B cell (primary cell): ENCODE measurements at regions not wholly inside any gene's neighbourhood (a gene's known extent, or its start where the extent isn't known, plus 50 kb on each side); places are given as distances from the start of the nearest gene placed in this dataset.

Experiments
- EZH2 ChIP-seq: IDR thresholded peaks from 2 replicates; pipeline ENCODE4 v1.6.1; 2012; ENCODE audit warnings: borderline replicate concordance, low read depth, mild to moderate bottlenecking, moderate library complexity, low read length; ENCODE audit not compliant: insufficient read depth, poor library complexity, severe bottlenecking
- TF ChIP-seq, protein P1 (sequence below): fragments of 200-600 bp; IDR thresholded peaks from one replicate; pipeline ENCODE4 v1.8.0; 2022; ENCODE audit warnings: antibody characterized with exemption, mild to moderate bottlenecking

DNA sequence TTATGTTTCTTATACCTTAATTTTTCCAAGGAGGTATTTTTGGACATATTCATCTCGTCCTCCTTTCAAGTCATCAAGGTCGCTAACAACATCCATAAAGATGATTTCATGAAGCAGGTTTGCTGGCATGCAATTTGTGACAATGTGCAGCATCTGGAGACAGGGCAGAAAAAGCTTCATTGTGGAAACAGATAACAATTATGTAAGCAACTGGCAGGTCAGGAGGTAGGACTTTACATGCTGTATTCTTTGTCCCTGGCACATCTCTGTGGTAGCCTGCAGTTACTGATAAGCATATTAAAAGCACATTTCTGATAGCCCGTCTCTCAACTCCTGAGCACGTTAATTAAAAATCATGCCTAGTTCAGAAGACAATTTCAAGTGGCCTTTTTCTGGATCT, 156.8 kb downstream of the LEPR start:
- no peak for TF ChIP-seq EZH2
- TF ChIP-seq, protein P1, sequence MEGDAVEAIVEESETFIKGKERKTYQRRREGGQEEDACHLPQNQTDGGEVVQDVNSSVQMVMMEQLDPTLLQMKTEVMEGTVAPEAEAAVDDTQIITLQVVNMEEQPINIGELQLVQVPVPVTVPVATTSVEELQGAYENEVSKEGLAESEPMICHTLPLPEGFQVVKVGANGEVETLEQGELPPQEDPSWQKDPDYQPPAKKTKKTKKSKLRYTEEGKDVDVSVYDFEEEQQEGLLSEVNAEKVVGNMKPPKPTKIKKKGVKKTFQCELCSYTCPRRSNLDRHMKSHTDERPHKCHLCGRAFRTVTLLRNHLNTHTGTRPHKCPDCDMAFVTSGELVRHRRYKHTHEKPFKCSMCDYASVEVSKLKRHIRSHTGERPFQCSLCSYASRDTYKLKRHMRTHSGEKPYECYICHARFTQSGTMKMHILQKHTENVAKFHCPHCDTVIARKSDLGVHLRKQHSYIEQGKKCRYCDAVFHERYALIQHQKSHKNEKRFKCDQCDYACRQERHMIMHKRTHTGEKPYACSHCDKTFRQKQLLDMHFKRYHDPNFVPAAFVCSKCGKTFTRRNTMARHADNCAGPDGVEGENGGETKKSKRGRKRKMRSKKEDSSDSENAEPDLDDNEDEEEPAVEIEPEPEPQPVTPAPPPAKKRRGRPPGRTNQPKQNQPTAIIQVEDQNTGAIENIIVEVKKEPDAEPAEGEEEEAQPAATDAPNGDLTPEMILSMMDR: no peak
